NCI-H2029 (cell line): ENCODE measurements at regions not wholly inside any gene's neighbourhood (a gene's known extent, or its start where the extent isn't known, plus 50 kb on each side); places are given as distances from the start of the nearest gene placed in this dataset.
A peak's percentile ranks its signal among the peaks of the same experiment; 100 is the strongest.

Experiments used
- DNase-seq: peaks from one replicate; lab custom pipeline; 2025; lab: John Stamatoyannopoulos, UW

DNA sequence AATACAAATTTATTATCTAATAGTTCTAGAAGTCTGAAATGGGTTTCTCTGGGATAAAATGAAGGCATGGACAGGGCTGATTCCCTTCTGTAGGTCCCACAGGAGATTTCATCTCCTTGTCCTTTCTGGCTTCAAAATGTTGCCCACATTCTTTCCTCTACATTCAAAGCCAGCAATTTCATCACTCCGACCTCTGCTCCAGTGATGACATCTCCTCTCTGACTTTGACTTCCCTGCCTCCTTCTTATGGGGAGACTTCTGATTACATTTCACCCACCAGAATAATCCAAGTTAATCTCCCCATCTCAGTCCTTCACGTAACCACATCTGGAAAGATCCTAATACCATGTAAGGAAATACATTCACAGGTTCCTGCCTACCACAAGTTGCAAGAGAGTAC is 358.0 kb upstream of the C1orf87 start:
- no peak for DNase-seq

GRCh38 chr1:60430375-60430774 is 356.8 kb upstream of the C1orf87 start:
- no peak for DNase-seq

- peak; percentile 44 for DNase-seq
Observed at GRCh38 chr1:60428127-60428526, 354.6 kb upstream of the C1orf87 start.

GRCh38 chr1:60427701-60428100 is 354.1 kb upstream of the C1orf87 start:
- peak; percentile 44 for DNase-seq

GRCh38 chr1:60427194-60427593 is 353.6 kb upstream of the C1orf87 start:
- no peak for DNase-seq

- no peak for DNase-seq
Observed at GRCh38 chr1:60425528-60425927, 352.0 kb upstream of the C1orf87 start.

GRCh38 chr1:60423146-60423780 is 349.7 kb upstream of the C1orf87 start:
- no peak for DNase-seq

- no peak for DNase-seq
Observed at GRCh38 chr1:60421965-60422364, 348.4 kb upstream of the C1orf87 start.

- DNase-seq: no peak
Observed at GRCh38 chr1:60419023-60419422, 345.5 kb upstream of the C1orf87 start.

DNA sequence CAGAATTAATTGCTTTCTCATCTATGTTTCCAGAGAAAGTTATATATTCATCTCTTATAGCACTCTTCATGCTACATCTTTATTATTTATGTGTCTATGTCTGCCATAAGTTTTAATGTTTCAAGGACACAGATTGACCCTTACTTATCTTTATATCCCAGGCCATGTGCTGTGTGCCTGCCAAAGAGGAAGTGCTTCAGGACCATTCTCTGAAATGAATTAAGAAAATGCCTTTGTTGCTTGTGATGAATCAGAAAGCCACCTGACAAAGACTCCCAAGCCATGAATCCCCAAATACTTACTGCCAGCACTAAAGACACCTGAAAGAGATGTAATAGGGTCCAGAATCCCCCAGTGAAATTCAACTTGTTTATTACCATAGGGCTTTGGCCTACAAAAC is 342.1 kb upstream of the C1orf87 start:
- DNase-seq: peak; percentile 11

DNA sequence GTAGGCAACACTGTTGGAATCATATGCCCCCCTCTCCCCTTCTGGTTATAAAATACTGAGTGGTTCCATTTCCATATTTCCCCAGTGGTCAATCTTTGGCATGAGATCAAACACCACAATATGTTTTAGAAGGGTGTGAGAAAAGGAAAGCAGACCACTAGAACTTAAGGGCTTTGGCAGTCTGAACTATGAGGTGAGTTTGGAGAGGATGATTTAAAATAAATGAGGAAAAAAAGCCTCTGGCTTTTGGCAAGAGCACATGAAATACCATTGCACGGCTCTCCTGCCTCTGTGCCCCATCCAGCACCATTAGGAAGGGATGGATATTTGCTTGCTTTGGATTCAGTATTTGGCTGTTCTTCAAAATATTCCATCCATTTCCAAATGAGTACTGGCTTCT is 339.5 kb upstream of the C1orf87 start:
- DNase-seq: no peak

- DNase-seq: no peak
Observed at GRCh38 chr1:60411591-60411990, 338.0 kb upstream of the C1orf87 start.

- no peak for DNase-seq
Observed at GRCh38 chr1:60402816-60403215, 329.2 kb upstream of the C1orf87 start.

DNA sequence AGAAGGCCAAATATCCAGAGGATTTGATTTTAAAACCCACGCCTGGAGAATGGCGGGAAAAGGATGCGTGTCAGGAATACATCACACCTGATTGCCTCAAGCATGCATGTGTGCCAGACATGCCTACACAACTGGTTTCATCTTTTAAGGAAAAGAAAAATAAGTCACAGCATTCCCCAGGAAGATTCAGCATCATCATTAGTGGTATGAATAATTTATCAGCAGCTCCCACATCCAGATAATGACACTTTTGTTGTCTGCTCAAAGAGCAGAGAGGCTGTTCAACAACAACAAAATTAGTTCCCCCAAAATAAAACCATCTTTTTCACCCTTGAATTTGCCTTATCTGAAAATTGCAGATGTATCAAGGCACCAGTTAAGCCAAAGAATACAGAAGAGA is 328.6 kb upstream of the C1orf87 start:
- DNase-seq: no peak

- no peak for DNase-seq
Observed at GRCh38 chr1:60394436-60394835, 320.9 kb upstream of the C1orf87 start.

DNA sequence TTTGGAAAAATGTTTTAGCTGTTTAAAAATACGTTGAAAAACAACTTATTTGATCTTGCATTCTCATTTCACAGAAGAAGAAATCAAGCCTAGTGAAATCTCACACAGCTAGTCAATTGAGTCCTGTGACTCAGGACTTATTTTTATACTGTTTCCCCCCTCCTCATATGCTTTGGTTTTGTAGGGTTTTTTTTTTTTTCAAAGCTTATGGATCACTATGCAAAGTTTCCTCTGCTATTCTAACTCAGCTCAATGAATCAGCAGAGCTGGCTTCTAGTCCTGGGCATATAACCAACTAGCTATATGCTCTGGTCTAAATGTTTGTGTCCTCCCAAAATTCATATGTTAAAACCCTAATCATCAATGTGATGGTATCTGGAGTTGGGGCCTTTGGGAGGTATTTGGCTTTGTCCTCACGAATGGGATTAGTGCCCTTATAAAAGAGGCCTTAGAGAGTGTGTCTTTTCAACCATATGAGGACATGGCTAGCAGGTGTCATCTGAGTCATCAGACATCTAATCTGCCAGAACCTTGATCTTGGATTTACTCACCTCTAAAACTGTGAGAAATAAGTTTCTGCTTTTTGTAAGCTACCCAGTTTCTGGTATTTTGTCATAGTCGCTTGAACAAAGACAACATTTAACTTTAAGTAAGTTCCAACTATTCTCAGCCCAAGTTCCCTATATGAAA is 317.2 kb upstream of the C1orf87 start:
- no peak for DNase-seq

DNA sequence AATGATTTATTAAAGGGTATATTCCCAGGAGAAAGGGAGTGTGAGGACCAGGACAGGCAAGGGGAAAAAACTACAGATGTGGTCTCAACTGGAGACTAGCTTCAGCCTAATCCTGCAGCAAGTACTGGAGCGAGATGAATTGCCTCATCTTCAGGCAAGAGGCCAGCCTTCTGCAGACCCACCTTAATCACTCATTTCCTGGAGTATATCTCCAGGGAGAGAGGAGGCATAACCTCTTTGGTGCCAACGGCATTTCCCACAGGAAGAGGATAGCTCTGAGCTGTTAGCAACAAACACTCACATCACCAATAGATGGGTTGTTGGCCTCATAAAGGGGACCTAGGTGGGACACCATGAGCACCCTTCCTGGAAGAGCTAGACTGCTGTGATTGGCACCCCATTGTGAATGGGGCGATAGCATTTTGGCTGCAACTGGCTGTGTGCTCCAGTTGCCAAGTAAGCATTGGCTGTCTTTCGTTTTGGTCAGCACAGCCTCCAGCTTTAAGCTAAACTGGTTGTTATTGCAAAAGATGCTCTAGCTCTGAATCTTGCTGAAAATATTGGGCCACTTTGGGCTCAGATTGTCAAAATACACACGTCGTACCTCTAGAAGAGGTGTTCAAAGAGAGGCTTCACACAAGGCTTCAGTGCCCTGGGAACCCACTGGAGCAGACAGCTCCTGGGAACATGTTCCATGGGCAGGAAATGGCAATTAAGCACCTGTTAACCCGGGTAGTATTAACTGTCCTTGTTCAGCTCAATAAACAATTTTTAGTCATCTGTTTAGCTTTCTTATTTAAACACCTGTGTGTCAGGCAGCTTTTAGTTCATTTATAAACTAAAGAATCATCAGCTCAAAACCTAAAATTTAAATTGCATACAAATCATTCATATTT is 314.8 kb upstream of the C1orf87 start:
- peak; percentile 97 for DNase-seq

GRCh38 chr1:60387175-60387574 is 313.6 kb upstream of the C1orf87 start:
- no peak for DNase-seq

GRCh38 chr1:60386249-60386648 is 312.7 kb upstream of the C1orf87 start:
- DNase-seq: no peak

GRCh38 chr1:60376196-60376595 is 302.6 kb upstream of the C1orf87 start:
- no peak for DNase-seq

DNA sequence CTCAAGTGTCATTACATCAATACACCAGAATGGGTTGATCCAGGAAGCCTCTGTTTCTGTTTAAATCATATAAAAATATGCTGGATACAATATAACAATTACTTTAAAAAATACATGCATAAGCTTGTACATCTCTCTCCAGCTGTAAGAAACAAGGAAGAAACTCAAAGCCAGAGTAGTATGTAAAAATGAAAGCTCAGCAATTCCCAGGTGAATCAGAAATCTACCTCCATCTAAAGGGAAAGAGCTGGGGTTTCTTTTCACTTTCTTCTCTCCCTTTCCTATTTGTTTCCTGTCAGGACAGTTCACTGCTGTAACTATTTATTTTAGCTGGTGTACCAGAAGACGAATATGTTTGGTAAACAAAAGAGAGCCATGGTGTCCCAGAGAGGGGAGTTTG is 301.0 kb upstream of the C1orf87 start:
- no peak for DNase-seq

- no peak for DNase-seq
Observed at GRCh38 chr1:60367532-60367931, 294.0 kb upstream of the C1orf87 start.

- no peak for DNase-seq
Observed at GRCh38 chr1:60359431-60359830, 285.9 kb upstream of the C1orf87 start.
